ENCODE measurements at regions not wholly inside any gene's neighbourhood (a gene's known extent, or its start where the extent isn't known, plus 50 kb on each side); places are given as distances from the start of the nearest gene placed in this dataset.
"Not testable (repeated sequence)": the region's sequence is repeated elsewhere in the genome, so short reads cannot be mapped to it uniquely, and the experiment has no call there.

- no peak for DNase-seq
Measured at GRCh38 chr1:30229557-30229956, 493.8 kb downstream of the MATN1 start.

- no peak for DNase-seq
Measured at GRCh38 chr1:30226648-30227047, 496.7 kb downstream of the MATN1 start.

GRCh38 chr1:30225357-30225756 lies 498.0 kb downstream of the MATN1 start:
- DNase-seq, result no peak

- DNase-seq, result no peak
Measured at GRCh38 chr1:30219675-30220074, 503.7 kb downstream of the MATN1 start.

GRCh38 chr1:30218438-30218837 lies 504.9 kb downstream of the MATN1 start:
- no peak for DNase-seq

- no peak for DNase-seq
Measured at GRCh38 chr1:30216602-30217001, 506.8 kb downstream of the MATN1 start.

- no peak for DNase-seq
Measured at GRCh38 chr1:30213936-30214335, 509.4 kb downstream of the MATN1 start.

GRCh38 chr1:30207962-30208361 lies 515.4 kb downstream of the MATN1 start:
- DNase-seq, result not testable (repeated sequence)

GRCh38 chr1:30206631-30207030 lies 516.8 kb downstream of the MATN1 start:
- not testable (repeated sequence) for DNase-seq

- DNase-seq, result not testable (repeated sequence)
Measured at GRCh38 chr1:30204916-30205315, 518.5 kb downstream of the MATN1 start.

GRCh38 chr1:30201015-30201414 lies 522.4 kb downstream of the MATN1 start:
- no peak for DNase-seq

- no peak for DNase-seq
Measured at GRCh38 chr1:30200161-30200560, 523.2 kb downstream of the MATN1 start.

GRCh38 chr1:30199563-30199962 lies 523.8 kb downstream of the MATN1 start:
- no peak for DNase-seq

- no peak for DNase-seq
Measured at GRCh38 chr1:30198795-30199403, 524.5 kb downstream of the MATN1 start.

- DNase-seq, result no peak
Measured at GRCh38 chr1:30198451-30198760, 525.0 kb downstream of the MATN1 start.

- no peak for DNase-seq
Measured at GRCh38 chr1:30197639-30198450, 525.5 kb downstream of the MATN1 start.

GRCh38 chr1:30196872-30197638 lies 526.3 kb downstream of the MATN1 start:
- no peak for DNase-seq

- DNase-seq, result no peak
Measured at GRCh38 chr1:30196457-30196856, 526.9 kb downstream of the MATN1 start.

- no peak for DNase-seq
Measured at GRCh38 chr1:30195424-30196134, 527.8 kb downstream of the MATN1 start.

- no peak for DNase-seq
Measured at GRCh38 chr1:30194741-30195423, 528.5 kb downstream of the MATN1 start.

GRCh38 chr1:30194046-30194619 lies 529.3 kb downstream of the MATN1 start:
- DNase-seq, result no peak

- no peak for DNase-seq
Measured at GRCh38 chr1:30192969-30193630, 530.3 kb downstream of the MATN1 start.
